ENCODE measurements at regions not wholly inside any gene's neighbourhood (a gene's known extent, or its start where the extent isn't known, plus 50 kb on each side); places are given as distances from the start of the nearest gene placed in this dataset.
"Not testable (repeated sequence)": the region's sequence is repeated elsewhere in the genome, so short reads cannot be mapped to it uniquely, and the experiment has no call there.

DNA sequence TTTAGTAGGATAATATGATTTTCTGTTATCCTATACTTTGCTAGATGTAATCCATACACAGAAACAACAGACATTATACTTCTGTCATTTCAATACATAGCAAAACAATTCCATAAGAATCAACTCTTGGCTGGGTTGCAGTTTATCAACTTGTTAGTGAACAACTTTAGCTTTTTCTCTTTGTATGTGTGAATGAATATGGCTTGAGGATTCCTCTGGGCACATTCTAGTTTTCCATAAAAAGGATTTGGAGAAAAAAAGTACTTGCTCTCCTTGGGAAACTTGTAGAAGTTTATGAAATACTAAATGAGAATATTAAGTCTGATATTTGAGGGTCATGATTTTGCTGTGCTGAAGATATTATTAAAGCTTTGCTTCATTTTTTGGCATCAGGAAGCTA, 210.7 kb upstream of the GIMD1 start:
- ATAC-seq, result no peak
- Histone ChIP-seq H3K27me3 (no peaks in the 10 kb centered on the region), H3K9me3 (no peaks in the 10 kb centered on the region), H3K4me3 (no peak overlapping the region), H3K27ac (no peak overlapping the region), H3K4me1 (no peaks in the 10 kb centered on the region), H3K36me3 (no peaks in the 10 kb centered on the region)
- TF ChIP-seq EP300 (IDR thresholded peaks at IDR 0.05) (no peak), POLR2AphosphoS5 (IDR thresholded peaks at IDR 0.05) (no peak), POLR2A (IDR thresholded peaks at IDR 0.05) (no peak)
- TF ChIP-seq, protein P1, sequence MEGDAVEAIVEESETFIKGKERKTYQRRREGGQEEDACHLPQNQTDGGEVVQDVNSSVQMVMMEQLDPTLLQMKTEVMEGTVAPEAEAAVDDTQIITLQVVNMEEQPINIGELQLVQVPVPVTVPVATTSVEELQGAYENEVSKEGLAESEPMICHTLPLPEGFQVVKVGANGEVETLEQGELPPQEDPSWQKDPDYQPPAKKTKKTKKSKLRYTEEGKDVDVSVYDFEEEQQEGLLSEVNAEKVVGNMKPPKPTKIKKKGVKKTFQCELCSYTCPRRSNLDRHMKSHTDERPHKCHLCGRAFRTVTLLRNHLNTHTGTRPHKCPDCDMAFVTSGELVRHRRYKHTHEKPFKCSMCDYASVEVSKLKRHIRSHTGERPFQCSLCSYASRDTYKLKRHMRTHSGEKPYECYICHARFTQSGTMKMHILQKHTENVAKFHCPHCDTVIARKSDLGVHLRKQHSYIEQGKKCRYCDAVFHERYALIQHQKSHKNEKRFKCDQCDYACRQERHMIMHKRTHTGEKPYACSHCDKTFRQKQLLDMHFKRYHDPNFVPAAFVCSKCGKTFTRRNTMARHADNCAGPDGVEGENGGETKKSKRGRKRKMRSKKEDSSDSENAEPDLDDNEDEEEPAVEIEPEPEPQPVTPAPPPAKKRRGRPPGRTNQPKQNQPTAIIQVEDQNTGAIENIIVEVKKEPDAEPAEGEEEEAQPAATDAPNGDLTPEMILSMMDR (IDR thresholded peaks at IDR 0.05), result no peak

DNA sequence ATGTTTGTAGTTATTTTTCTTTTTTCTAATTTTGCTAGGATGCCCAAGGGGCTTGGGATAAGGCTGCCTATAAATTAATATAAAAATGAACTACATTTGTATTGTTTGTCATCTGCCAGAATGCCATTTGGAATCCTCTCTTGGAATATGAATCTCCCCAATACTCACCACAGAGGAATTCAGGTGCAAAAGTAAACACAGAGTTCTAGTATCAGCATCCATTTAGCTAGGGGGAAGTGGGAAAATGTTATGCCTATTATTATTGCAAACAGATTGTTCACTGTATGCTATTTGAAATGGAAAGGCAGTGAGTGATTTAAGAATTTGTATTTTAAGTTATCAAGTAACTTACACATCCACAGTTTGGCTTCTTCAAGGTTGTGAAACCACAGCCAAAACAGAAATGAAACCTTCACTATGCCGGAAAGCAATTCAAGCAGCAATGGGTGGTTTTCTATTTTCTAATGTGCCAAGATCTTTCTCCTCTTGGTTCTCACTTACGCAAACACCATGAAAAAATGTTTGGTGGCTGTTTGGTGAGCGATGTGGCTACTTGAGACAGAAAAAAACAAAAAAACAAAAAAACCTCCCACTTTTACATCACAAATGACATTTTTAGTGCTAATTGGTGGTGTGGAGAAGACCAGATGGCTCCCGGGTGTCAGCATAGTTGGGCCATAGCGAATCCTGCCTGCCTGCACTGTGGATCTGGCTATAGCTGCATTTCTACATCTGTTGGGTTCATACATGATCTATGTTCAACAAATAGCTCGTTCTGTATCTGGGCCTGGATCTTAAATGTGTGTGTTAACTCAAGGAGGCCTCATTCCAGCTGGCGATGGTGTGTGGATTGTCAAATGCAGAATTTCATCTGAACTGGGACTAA, 200.8 kb upstream of the GIMD1 start:
- Histone ChIP-seq H3K36me3 (no peaks in the 10 kb centered on the region), H3K27me3 (no peaks in the 10 kb centered on the region), H3K9me3 (no peaks in the 10 kb centered on the region), H3K4me1 (no peaks in the 10 kb centered on the region), H3K27ac (no peak overlapping the region), H3K4me3 (no peak overlapping the region)
- WGBS, 2 donors (ENCODE audit: low coverage in 1 of 2), result 58 to 69% methylated on average over 7 of the region's 7 CpGs
- no peak for TF ChIP-seq EP300 (IDR thresholded peaks at IDR 0.05)
- no peak for TF ChIP-seq POLR2AphosphoS5 (IDR thresholded peaks at IDR 0.05)
- TF ChIP-seq, protein P1 (IDR thresholded peaks at IDR 0.05), result no peak
- TF ChIP-seq POLR2A (IDR thresholded peaks at IDR 0.05), result no peak
- peak; percentile 48 for ATAC-seq

DNA sequence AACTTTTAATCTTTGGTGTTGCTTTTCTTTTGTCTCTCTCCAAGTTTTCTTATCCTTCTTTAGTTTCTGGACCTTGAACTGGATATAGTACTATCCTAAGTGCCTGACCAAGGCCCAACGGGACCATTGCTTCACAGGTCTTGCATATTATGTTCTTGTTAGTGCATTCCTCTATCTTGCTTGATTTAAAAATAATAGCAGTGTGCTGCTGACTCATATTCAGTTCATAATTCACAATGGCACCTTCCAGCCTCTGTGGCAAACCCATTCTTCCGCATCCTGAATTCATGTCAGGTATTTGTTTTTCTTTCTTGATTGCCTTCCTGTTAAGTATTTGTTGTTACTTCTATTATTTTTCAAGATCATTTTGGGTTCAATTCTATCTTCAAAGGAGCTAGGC, 197.1 kb upstream of the GIMD1 start:
- peak; percentile 51 for ATAC-seq
- no peaks in the 10 kb centered on the region for H3K9me3 ChIP-seq
- no peaks in the 10 kb centered on the region for H3K36me3 ChIP-seq
- H3K4me1 ChIP-seq, result no peaks in the 10 kb centered on the region
- no peaks in the 10 kb centered on the region for H3K27me3 ChIP-seq
- no peak overlapping the region for H3K4me3 ChIP-seq
- 57 to 88% methylated on average over 1 to 2 of the region's 2 CpGs for WGBS, 2 donors (ENCODE audit: low coverage in 1 of 2)
- TF ChIP-seq POLR2A (IDR thresholded peaks at IDR 0.05), result no peak
- TF ChIP-seq POLR2AphosphoS5 (IDR thresholded peaks at IDR 0.05), result no peak
- no peak overlapping the region for H3K27ac ChIP-seq

DNA sequence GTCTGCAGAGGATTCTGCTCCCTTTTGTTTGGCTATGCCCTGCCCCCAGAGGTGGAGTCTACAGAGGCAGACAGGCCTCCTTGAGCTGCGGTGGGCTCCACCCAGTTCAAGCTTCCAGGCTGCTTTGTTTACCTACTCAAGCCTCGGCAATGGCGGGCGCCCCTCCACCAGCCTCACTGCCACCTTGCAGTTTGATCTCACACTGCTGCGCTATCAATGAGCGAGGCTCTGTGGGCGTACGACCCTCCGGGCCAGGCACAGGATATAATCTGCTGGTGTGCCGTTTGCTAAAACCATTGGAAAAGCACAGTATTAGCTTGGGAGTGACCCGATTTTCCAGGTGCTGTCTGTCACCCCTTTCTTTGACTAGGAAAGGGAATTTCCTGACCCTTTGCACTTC, 195.1 kb upstream of the GIMD1 start:
- not testable (repeated sequence) for H3K4me3 ChIP-seq, H3K9me3 ChIP-seq, H3K27me3 ChIP-seq, H3K27ac ChIP-seq, H3K36me3 ChIP-seq, H3K4me1 ChIP-seq, ATAC-seq
- 86 to 93% methylated on average over 1 to 3 of the region's 11 CpGs for WGBS, 2 donors (ENCODE audit: low coverage in 1 of 2)

DNA sequence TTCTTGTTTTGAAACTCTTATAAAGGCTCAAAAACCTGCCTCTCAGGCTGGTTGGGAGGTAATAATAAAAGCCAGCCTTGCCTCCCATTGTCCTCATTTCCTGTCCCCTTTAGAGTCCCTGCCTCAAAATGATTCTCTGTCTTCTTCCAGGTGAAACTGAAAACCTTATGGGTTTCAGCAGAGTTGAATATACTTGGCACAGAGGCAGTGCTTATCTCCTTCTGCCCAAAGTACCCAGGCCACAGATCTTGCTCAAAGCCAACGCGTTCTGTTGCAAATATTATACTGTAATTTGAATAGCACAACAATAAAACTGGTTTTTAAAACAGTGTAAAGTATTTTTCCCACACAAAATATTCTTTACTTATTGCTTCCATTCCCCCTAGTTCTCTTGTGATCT, 183.1 kb upstream of the GIMD1 start:
- WGBS, 2 donors (ENCODE audit: low coverage in 1 of 2), result 86 to 95% methylated on average over 2 of the region's 2 CpGs
- H3K9me3 ChIP-seq, result no peaks in the 10 kb centered on the region
- TF ChIP-seq, protein P1 (IDR thresholded peaks at IDR 0.05), result no peak
- TF ChIP-seq EP300 (IDR thresholded peaks at IDR 0.05) (no peak), POLR2A (IDR thresholded peaks at IDR 0.05) (no peak), POLR2AphosphoS5 (IDR thresholded peaks at IDR 0.05) (no peak)
- H3K27ac ChIP-seq, result no peak overlapping the region
- H3K4me3 ChIP-seq, result no peak overlapping the region
- H3K4me1 ChIP-seq, result no peaks in the 10 kb centered on the region
- no peaks in the 10 kb centered on the region for H3K36me3 ChIP-seq
- H3K27me3 ChIP-seq, result no peaks in the 10 kb centered on the region
- ATAC-seq, result no peak

DNA sequence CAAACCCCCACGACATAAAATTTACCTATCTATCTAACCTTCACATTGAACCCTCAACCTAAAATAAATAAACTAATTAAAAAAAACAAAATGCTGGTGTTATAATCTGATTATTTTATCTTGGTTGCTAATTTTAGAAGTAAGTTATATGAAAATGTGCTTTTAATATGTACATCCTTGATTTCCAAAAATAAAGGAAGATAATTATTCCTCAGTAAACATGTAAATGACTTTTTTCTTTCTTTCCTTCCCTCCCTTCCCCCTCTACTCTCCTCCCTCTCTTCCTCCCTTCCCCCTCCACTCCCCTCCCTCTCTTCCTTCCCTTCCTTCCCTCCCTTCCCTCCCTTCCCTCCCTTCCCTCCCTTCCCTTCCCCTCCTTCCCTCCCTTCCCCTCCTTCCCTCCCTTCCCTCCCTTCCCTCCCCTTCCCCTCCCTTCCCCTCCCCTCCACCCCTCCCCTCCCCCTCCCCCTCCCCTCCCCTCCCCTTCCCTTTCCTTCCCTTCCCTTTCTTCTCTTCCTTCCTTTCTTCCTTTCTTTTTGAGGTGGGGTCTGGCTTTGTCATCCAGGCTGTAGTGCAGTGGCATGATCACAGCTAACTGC, 180.0 kb upstream of the GIMD1 start:
- Histone ChIP-seq H3K4me3 (no peak overlapping the region), H3K27ac (no peak overlapping the region), H3K9me3 (no peaks in the 10 kb centered on the region), H3K4me1 (no peaks in the 10 kb centered on the region), H3K27me3 (no peaks in the 10 kb centered on the region), H3K36me3 (no peaks in the 10 kb centered on the region)
- 71 to 80% methylated on average over 1 of the region's 1 CpG for WGBS, 2 donors (ENCODE audit: low coverage in 1 of 2)
- no peak for ATAC-seq
- TF ChIP-seq POLR2A (IDR thresholded peaks at IDR 0.05), result no peak
- TF ChIP-seq, protein P1 (IDR thresholded peaks at IDR 0.05), result no peak
- TF ChIP-seq POLR2AphosphoS5 (IDR thresholded peaks at IDR 0.05), result no peak
- TF ChIP-seq EP300 (IDR thresholded peaks at IDR 0.05), result no peak
